ENCODE measurements at regions not wholly inside any gene's neighbourhood (a gene's known extent, or its start where the extent isn't known, plus 50 kb on each side); places are given as distances from the start of the nearest gene placed in this dataset.

GRCh38 chr5:58071566-58071965 is 388.3 kb downstream of the PLK2 start:
- Histone ChIP-seq H3K27me3 (no peaks in the 10 kb centered on the region), H3K9me3 (no peaks in the 10 kb centered on the region; the same call in 1 of the 2 replicates), H3K4me1 (peaks cover 18% of the 10 kb centered on the region), H3K4me3 (ENCODE audit: low read depth, low read length) (no peak overlapping the region), H3K36me3 (no peaks in the 10 kb centered on the region)
- TF ChIP-seq, protein P1, sequence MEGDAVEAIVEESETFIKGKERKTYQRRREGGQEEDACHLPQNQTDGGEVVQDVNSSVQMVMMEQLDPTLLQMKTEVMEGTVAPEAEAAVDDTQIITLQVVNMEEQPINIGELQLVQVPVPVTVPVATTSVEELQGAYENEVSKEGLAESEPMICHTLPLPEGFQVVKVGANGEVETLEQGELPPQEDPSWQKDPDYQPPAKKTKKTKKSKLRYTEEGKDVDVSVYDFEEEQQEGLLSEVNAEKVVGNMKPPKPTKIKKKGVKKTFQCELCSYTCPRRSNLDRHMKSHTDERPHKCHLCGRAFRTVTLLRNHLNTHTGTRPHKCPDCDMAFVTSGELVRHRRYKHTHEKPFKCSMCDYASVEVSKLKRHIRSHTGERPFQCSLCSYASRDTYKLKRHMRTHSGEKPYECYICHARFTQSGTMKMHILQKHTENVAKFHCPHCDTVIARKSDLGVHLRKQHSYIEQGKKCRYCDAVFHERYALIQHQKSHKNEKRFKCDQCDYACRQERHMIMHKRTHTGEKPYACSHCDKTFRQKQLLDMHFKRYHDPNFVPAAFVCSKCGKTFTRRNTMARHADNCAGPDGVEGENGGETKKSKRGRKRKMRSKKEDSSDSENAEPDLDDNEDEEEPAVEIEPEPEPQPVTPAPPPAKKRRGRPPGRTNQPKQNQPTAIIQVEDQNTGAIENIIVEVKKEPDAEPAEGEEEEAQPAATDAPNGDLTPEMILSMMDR (IDR thresholded peaks at IDR 0.05; ENCODE audit: low read depth, low read length): no peak
- no peak for DNase-seq

DNA sequence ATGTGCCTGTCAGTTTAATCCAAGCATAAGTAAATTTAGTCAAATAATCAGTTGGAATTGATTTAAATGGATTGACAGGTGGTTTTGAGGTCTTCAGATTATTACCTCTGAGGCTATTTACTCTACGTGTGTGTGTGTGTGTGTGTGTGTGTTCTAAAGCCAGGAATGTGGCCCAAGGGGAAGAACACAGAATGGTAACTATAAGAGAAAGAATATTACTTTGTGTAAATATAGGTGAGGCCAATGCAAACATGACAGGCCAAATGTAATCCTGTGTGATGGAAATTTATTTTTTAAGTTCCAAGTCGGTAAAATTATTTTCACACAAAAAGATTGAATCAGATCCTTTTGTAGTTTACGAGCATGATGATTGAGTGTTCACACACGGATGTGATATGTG is 390.0 kb downstream of the PLK2 start:
- no peaks in the 10 kb centered on the region for H3K36me3 ChIP-seq
- H3K9me3 ChIP-seq: no peaks in the 10 kb centered on the region; the same call in 1 of the 2 replicates
- peaks cover 24% of the 10 kb centered on the region for H3K4me1 ChIP-seq
- TF ChIP-seq, protein P1 (IDR thresholded peaks at IDR 0.05; ENCODE audit: low read depth, low read length): no peak
- no peak for DNase-seq
- H3K27me3 ChIP-seq: no peaks in the 10 kb centered on the region
- H3K4me3 ChIP-seq (ENCODE audit: low read depth, low read length): no peak overlapping the region

- Histone ChIP-seq H3K4me3 (ENCODE audit: low read depth, low read length) (no peak overlapping the region), H3K4me1 (peaks cover 24% of the 10 kb centered on the region), H3K36me3 (no peaks in the 10 kb centered on the region), H3K27me3 (no peaks in the 10 kb centered on the region), H3K9me3 (no peaks in the 10 kb centered on the region; the same call in 1 of the 2 replicates)
- DNase-seq: no peak
- TF ChIP-seq, protein P1 (IDR thresholded peaks at IDR 0.05; ENCODE audit: low read depth, low read length): no peak
These were observed 390.7 kb downstream of the PLK2 start for GRCh38 chr5:58069016-58069705.

DNA sequence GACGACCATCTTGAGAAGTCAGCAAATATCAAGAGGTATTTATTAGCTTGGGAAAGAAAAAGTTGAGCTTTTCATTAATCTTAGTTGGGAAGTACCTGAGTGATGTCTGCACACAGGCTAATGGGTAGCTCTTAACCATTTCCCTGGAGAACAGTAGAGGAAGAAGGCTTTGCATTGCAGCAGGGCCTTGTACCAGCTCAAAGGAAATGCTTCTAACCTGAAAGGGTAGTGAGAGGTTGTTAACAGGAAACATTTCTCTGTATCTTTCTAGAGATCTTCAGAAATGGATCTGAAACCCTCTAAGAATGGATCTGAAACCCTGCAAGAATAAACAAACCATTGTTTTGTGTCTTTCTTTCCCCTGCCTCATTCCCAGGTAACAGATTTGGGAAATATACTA is 393.3 kb downstream of the PLK2 start:
- Histone ChIP-seq H3K4me3 (ENCODE audit: low read depth, low read length) (no peak overlapping the region), H3K27me3 (no peaks in the 10 kb centered on the region), H3K36me3 (no peaks in the 10 kb centered on the region), H3K4me1 (peaks cover 14% of the 10 kb centered on the region), H3K9me3 (no peaks in the 10 kb centered on the region)
- no peak for DNase-seq
- TF ChIP-seq, protein P1 (IDR thresholded peaks at IDR 0.05; ENCODE audit: low read depth, low read length): no peak

DNA sequence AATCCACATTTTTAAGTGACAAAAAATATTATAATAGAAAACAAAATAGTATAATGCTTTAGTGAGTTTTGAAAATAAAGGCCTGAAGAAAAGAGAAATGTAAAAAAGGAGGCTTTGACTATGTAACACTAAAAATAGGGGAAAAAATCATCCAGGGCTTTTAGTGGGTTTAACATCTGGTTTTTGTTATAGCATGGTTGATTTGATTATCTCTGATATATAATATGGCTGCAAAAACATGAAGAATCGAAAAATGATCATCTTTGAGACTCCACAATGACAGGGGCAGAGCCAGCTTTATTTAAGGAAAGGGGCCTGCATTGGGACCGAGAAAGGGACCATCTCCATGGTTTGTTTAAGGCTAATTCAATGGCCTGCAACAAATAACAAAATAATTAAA is 393.8 kb downstream of the PLK2 start:
- TF ChIP-seq, protein P1 (IDR thresholded peaks at IDR 0.05; ENCODE audit: low read depth, low read length): no peak

GRCh38 chr5:58064801-58065200 is 395.1 kb downstream of the PLK2 start:
- H3K4me1 ChIP-seq: peaks cover 13% of the 10 kb centered on the region
- no peak for DNase-seq
- TF ChIP-seq, protein P1 (IDR thresholded peaks at IDR 0.05; ENCODE audit: low read depth, low read length): no peak
- H3K27me3 ChIP-seq: no peaks in the 10 kb centered on the region
- no peaks in the 10 kb centered on the region for H3K36me3 ChIP-seq
- H3K9me3 ChIP-seq: no peaks in the 10 kb centered on the region
- H3K4me3 ChIP-seq (ENCODE audit: low read depth, low read length): no peak overlapping the region

More for the DNA sequence above, 393.8 kb downstream of the PLK2 start:
- no peak overlapping the region for H3K4me3 ChIP-seq (ENCODE audit: low read depth, low read length)
- H3K36me3 ChIP-seq: no peaks in the 10 kb centered on the region
- no peak for DNase-seq
- H3K4me1 ChIP-seq: peaks cover 13% of the 10 kb centered on the region
- H3K27me3 ChIP-seq: no peaks in the 10 kb centered on the region
- no peaks in the 10 kb centered on the region for H3K9me3 ChIP-seq
